Prostate gland (tissue), 2 donors: ENCODE measurements at regions not wholly inside any gene's neighbourhood (a gene's known extent, or its start where the extent isn't known, plus 50 kb on each side); places are given as distances from the start of the nearest gene placed in this dataset.

Experiments used
- POLR2A ChIP-seq: fragments of 450-650 bp; IDR thresholded peaks from one replicate; pipeline ENCODE4 v1.6.1; 2016; ENCODE audit warnings: antibody characterized with exemption, mild to moderate bottlenecking
- TF ChIP-seq, protein P1 (sequence below), 4 experiments: fragments of 200-600 bp in 2 of 4; fragments of 450-650 bp in 2 of 4; sonication (generic) in 2 of 4; IDR thresholded peaks; 1 replicate in 3 of 4; 2 replicates in 1 of 4; pipeline ENCODE4 v1.5.1; 2016 to 2019; ENCODE audit warnings: antibody characterized with exemption in 4 of 4, mild to moderate bottlenecking in 2 of 4, moderate library complexity in 2 of 4

DNA sequence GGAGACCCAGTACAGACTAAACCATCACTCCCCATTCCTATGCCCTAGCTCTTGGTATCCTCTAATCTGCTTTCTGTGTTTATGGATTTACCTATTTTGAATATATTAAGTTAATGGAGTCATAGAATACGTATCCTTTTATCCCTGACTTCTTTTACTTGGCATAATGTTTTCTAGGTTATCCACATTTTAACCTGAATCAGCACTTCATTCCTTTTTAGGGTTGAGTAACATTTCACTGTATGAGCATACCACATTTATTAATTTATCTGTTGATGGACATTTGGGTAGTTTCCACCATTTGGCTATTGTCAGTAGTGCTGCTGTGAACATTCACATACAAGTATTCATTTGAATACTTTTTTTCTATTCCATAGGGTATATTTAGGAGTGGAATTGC, 157.3 kb upstream of the CTNNA2 start:
- TF ChIP-seq POLR2A: no peak
- TF ChIP-seq, protein P1, sequence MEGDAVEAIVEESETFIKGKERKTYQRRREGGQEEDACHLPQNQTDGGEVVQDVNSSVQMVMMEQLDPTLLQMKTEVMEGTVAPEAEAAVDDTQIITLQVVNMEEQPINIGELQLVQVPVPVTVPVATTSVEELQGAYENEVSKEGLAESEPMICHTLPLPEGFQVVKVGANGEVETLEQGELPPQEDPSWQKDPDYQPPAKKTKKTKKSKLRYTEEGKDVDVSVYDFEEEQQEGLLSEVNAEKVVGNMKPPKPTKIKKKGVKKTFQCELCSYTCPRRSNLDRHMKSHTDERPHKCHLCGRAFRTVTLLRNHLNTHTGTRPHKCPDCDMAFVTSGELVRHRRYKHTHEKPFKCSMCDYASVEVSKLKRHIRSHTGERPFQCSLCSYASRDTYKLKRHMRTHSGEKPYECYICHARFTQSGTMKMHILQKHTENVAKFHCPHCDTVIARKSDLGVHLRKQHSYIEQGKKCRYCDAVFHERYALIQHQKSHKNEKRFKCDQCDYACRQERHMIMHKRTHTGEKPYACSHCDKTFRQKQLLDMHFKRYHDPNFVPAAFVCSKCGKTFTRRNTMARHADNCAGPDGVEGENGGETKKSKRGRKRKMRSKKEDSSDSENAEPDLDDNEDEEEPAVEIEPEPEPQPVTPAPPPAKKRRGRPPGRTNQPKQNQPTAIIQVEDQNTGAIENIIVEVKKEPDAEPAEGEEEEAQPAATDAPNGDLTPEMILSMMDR (IDR thresholded peaks at IDR 0.05): no peak
